Tibial nerve (tissue), 3 donors: ENCODE measurements at regions not wholly inside any gene's neighbourhood (a gene's known extent, or its start where the extent isn't known, plus 50 kb on each side); places are given as distances from the start of the nearest gene placed in this dataset.

Experiments used
- POLR2A ChIP-seq, 2 donors: fragments of 450-650 bp; IDR thresholded peaks; one replicate each; pipeline ENCODE4 v1.6.1; 2017; ENCODE audit warnings: antibody characterized with exemption in 2 of 2, mild to moderate bottlenecking in 2 of 2, moderate library complexity in 2 of 2
- TF ChIP-seq, protein P1 (sequence below), 5 experiments: fragments of 200-600 bp in 3 of 5; fragments of 450-650 bp in 2 of 5; sonication (generic) in 3 of 5; IDR thresholded peaks; one replicate each; pipeline ENCODE4 v1.5.1; 2016 to 2019; ENCODE audit warnings: antibody characterized with exemption in 5 of 5, mild to moderate bottlenecking in 3 of 5, moderate library complexity in 2 of 5

DNA sequence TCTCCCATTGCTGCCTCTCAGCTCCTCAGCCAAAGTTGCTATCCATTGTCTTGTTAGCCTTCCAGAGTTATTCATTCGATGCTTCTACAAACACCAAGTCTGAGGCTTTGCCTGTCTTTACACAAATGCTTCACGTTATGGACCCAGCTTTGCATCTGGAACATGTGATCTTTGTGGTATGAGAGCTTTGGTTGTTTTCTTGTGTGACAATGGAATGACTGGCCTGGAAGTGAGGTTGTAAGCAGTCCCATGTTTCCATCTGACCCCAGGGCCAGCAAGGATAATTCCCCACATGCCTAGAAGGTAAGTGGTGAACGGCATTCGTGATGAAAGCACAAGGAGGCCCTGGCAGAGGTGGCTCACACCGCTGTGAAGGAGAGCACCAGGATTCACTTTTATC lies 866.7 kb upstream of the TMEM132C start:
- TF ChIP-seq, protein P1, sequence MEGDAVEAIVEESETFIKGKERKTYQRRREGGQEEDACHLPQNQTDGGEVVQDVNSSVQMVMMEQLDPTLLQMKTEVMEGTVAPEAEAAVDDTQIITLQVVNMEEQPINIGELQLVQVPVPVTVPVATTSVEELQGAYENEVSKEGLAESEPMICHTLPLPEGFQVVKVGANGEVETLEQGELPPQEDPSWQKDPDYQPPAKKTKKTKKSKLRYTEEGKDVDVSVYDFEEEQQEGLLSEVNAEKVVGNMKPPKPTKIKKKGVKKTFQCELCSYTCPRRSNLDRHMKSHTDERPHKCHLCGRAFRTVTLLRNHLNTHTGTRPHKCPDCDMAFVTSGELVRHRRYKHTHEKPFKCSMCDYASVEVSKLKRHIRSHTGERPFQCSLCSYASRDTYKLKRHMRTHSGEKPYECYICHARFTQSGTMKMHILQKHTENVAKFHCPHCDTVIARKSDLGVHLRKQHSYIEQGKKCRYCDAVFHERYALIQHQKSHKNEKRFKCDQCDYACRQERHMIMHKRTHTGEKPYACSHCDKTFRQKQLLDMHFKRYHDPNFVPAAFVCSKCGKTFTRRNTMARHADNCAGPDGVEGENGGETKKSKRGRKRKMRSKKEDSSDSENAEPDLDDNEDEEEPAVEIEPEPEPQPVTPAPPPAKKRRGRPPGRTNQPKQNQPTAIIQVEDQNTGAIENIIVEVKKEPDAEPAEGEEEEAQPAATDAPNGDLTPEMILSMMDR (IDR thresholded peaks at IDR 0.05) = no peak
- no peak for TF ChIP-seq POLR2A (IDR thresholded peaks at IDR 0.05)
